Loucy (cell line): ENCODE measurements at regions not wholly inside any gene's neighbourhood (a gene's known extent, or its start where the extent isn't known, plus 50 kb on each side); places are given as distances from the start of the nearest gene placed in this dataset.

Experiments used
- EZH2phosphoT487 ChIP-seq: fragments of 200-600 bp; IDR thresholded peaks from 2 replicates; pipeline ENCODE4 v1.6.1; 2018; ENCODE audit warnings: antibody characterized with exemption, mild to moderate bottlenecking, moderate library complexity, borderline replicate concordance
- TF ChIP-seq, protein P1 (sequence below): fragments of 200-600 bp; sonication (generic); conservative IDR thresholded peaks from 2 replicates; pipeline ENCODE4 v1.5.1; 2014; ENCODE audit warnings: mild to moderate bottlenecking, antibody characterized with exemption, low read length

GRCh38 chr2:235264121-235264493, 229.7 kb upstream of the AGAP1 start:
- TF ChIP-seq, protein P1, sequence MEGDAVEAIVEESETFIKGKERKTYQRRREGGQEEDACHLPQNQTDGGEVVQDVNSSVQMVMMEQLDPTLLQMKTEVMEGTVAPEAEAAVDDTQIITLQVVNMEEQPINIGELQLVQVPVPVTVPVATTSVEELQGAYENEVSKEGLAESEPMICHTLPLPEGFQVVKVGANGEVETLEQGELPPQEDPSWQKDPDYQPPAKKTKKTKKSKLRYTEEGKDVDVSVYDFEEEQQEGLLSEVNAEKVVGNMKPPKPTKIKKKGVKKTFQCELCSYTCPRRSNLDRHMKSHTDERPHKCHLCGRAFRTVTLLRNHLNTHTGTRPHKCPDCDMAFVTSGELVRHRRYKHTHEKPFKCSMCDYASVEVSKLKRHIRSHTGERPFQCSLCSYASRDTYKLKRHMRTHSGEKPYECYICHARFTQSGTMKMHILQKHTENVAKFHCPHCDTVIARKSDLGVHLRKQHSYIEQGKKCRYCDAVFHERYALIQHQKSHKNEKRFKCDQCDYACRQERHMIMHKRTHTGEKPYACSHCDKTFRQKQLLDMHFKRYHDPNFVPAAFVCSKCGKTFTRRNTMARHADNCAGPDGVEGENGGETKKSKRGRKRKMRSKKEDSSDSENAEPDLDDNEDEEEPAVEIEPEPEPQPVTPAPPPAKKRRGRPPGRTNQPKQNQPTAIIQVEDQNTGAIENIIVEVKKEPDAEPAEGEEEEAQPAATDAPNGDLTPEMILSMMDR: no peak
- TF ChIP-seq EZH2phosphoT487: no peak
